Nephron progenitor cell (in vitro differentiated cells): ENCODE measurements at regions not wholly inside any gene's neighbourhood (a gene's known extent, or its start where the extent isn't known, plus 50 kb on each side); places are given as distances from the start of the nearest gene placed in this dataset.

Experiments used
- DNase-seq: peaks from one replicate; pipeline ENCODE4 v3.0.0; 2021
- H3K27ac Mint-ChIP-seq: 2 replicates; pipeline ENCODE4 v1.8.0; 2021; ENCODE audit warnings: mild to moderate bottlenecking, moderate library complexity, mixed read lengths
- H3K27me3 Mint-ChIP-seq: 2 replicates; pipeline ENCODE4 v1.8.0; 2021; ENCODE audit warnings: mild to moderate bottlenecking, low read depth, mixed read lengths; ENCODE audit not compliant: poor library complexity
- H3K36me3 Mint-ChIP-seq: 2 replicates; pipeline ENCODE4 v1.8.0; 2021; ENCODE audit warnings: low read depth, mixed read lengths
- H3K4me1 Mint-ChIP-seq: 2 replicates; pipeline ENCODE4 v1.8.0; 2021; ENCODE audit warnings: mixed read lengths
- H3K4me3 Mint-ChIP-seq: 2 replicates; pipeline ENCODE4 v1.8.0; 2021; ENCODE audit warnings: mild to moderate bottlenecking, moderate library complexity, mixed read lengths
- H3K9me3 Mint-ChIP-seq: 2 replicates; pipeline ENCODE4 v1.8.0; 2021; ENCODE audit warnings: mild to moderate bottlenecking, moderate library complexity, mixed read lengths
- TF ChIP-seq, protein P1 (sequence below): fragments of 200-600 bp; sonication (generic); IDR thresholded peaks from 2 replicates; pipeline ENCODE4 v1.5.0; 2021; ENCODE audit warnings: antibody characterized with exemption

DNA sequence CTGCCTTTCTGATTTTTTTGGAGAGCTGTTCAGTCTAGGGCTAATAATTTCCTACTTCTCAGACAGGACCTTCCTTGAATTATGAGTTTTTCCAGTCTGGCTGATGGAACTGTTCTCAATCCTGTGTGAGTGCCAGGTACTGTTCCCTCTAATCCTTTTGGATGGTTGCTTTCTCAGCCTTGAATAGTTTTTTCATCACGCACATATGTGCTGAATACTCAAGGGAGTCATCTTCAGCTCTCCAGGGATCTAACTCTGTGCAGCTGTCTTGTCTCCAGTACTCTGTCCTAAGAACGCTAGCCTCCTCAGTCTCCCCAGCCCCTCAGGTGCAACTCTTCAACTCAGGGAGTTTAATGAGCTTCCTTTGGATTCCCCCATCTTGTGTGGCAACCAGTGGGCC lies 93.2 kb downstream of the GASK1B start:
- no peaks in the 10 kb centered on the region for H3K9me3 Mint-ChIP-seq
- no peak overlapping the region for H3K27ac Mint-ChIP-seq
- H3K4me3 Mint-ChIP-seq, result no peak overlapping the region
- TF ChIP-seq, protein P1, sequence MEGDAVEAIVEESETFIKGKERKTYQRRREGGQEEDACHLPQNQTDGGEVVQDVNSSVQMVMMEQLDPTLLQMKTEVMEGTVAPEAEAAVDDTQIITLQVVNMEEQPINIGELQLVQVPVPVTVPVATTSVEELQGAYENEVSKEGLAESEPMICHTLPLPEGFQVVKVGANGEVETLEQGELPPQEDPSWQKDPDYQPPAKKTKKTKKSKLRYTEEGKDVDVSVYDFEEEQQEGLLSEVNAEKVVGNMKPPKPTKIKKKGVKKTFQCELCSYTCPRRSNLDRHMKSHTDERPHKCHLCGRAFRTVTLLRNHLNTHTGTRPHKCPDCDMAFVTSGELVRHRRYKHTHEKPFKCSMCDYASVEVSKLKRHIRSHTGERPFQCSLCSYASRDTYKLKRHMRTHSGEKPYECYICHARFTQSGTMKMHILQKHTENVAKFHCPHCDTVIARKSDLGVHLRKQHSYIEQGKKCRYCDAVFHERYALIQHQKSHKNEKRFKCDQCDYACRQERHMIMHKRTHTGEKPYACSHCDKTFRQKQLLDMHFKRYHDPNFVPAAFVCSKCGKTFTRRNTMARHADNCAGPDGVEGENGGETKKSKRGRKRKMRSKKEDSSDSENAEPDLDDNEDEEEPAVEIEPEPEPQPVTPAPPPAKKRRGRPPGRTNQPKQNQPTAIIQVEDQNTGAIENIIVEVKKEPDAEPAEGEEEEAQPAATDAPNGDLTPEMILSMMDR, result no peak
- DNase-seq, result no peak
- H3K27me3 Mint-ChIP-seq, result no peaks in the 10 kb centered on the region
- peaks cover 23% of the 10 kb centered on the region for H3K4me1 Mint-ChIP-seq
- no peaks in the 10 kb centered on the region for H3K36me3 Mint-ChIP-seq

DNA sequence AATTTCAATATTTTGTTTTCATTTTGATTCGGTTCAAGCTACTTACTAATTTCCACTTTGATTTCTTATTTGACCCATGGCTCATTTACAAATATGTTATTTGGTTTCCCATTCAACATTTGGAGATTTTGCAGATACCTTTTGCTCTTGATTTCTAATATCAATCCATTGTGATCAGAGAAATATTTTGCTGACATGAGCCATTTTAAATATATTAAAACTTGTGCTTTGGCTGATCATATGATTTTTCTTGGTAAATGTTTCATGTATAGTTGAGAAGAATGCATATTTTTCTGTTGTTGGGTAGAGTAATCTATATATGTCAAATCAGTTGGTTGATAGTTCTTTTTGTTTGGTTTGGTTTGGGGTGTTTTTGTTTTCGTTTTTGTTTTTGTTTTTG lies 95.0 kb downstream of the GASK1B start:
- no peak for DNase-seq
- Mint-ChIP-seq H3K4me1 (peaks cover 23% of the 10 kb centered on the region), H3K4me3 (no peak overlapping the region), H3K27me3 (no peaks in the 10 kb centered on the region), H3K27ac (no peak overlapping the region), H3K36me3 (no peaks in the 10 kb centered on the region), H3K9me3 (no peaks in the 10 kb centered on the region)
- TF ChIP-seq, protein P1, result no peak

DNA sequence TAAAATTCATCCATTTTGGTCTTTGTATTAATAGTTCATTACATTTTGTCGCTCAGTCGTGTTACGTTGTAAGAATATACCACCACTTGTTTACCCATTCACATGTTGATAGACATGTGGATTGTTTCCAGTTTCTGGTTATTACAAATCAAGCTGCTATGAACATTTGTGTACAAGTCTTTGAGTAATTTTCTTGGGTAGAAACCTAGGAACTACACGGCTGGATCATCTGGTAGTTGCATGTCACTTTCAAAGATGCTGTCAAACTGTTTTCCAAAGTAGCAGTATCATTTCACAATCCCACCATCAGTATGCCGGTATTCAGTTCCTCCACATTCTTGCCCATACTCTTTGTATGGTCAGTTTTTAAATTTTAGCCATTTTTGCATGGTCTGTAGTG lies 98.0 kb downstream of the GASK1B start:
- Mint-ChIP-seq H3K27me3 (no peaks in the 10 kb centered on the region), H3K27ac (no peak overlapping the region), H3K4me3 (no peak overlapping the region), H3K9me3 (no peaks in the 10 kb centered on the region), H3K4me1 (peaks cover 10% of the 10 kb centered on the region), H3K36me3 (no peaks in the 10 kb centered on the region)
- TF ChIP-seq, protein P1, result no peak
- no peak for DNase-seq

DNA sequence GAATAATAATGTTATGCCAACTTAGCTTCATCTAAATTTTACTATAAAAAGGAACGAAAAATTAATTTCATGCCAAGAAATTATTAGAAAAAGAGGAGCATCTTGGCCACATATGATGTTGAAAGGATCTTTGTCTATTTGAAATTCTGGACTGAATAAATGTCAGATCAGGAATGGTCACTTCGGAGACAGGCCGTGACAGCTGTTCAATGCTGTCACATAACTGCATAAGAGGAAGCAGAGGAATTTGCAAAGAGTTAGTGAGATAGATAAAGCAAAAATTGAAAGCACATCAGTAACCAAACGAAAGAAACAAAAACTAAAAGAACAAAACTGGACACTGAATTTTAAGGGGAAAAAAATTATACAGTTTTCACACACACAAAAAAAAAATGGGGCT lies 100.9 kb downstream of the GASK1B start:
- H3K27ac Mint-ChIP-seq, result no peak overlapping the region
- TF ChIP-seq, protein P1, result no peak
- H3K27me3 Mint-ChIP-seq, result no peaks in the 10 kb centered on the region
- H3K4me3 Mint-ChIP-seq, result no peak overlapping the region
- no peaks in the 10 kb centered on the region for H3K4me1 Mint-ChIP-seq
- no peaks in the 10 kb centered on the region for H3K36me3 Mint-ChIP-seq
- no peaks in the 10 kb centered on the region for H3K9me3 Mint-ChIP-seq
- DNase-seq, result no peak

DNA sequence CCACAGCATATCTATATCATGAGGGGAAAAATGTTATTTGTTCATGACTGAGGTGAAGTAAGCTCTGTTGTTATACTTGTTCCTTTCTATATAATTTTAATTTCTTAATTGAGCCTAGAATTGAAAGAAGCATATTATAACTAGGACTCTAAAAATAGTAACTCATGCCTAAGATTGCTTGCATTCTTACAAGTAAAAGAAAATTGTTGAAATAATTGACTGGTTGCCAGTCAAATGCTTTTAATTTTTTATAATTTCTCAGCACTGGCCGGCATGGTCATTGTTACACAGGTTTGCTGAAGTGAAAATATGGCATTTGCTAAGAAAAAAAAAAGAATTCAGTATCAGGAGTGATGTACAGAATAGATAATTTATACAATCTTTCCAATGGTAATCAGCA lies 104.8 kb downstream of the GASK1B start:
- no peak for DNase-seq
- no peaks in the 10 kb centered on the region for H3K36me3 Mint-ChIP-seq
- H3K4me1 Mint-ChIP-seq, result no peaks in the 10 kb centered on the region
- no peak overlapping the region for H3K27ac Mint-ChIP-seq
- no peaks in the 10 kb centered on the region for H3K9me3 Mint-ChIP-seq
- peaks cover 3% of the 10 kb centered on the region for H3K27me3 Mint-ChIP-seq
- TF ChIP-seq, protein P1, result no peak
- H3K4me3 Mint-ChIP-seq, result no peak overlapping the region

DNA sequence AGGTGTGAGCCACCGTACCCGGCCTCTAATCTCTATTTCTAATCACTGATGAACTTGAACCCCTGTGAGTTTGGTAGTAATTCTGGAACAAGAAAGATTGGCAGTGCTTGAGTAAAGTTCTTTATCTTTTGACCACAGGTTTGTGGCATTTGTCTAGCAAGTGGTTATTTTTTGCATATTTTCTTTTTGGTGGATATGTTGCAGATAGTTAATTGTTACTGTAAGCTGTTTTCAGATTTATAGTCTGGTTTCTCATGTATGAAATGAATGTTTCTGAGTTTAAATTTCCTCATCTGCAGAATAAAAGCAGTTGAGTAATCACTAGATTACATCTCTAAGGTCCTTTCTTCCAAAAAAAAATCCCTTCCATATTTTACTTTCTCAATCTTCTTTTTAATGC lies 105.2 kb downstream of the GASK1B start:
- TF ChIP-seq, protein P1, result no peak
- no peaks in the 10 kb centered on the region for H3K36me3 Mint-ChIP-seq
- no peaks in the 10 kb centered on the region for H3K4me1 Mint-ChIP-seq
- no peak overlapping the region for H3K4me3 Mint-ChIP-seq
- H3K27me3 Mint-ChIP-seq, result peaks cover 3% of the 10 kb centered on the region
- H3K9me3 Mint-ChIP-seq, result no peaks in the 10 kb centered on the region
- DNase-seq, result no peak
- H3K27ac Mint-ChIP-seq, result no peak overlapping the region
